NOMO-1 treated with DMSO at 0.1 percent for 48 hours (cell line): ENCODE measurements at regions not wholly inside any gene's neighbourhood (a gene's known extent, or its start where the extent isn't known, plus 50 kb on each side); places are given as distances from the start of the nearest gene placed in this dataset.
"Not testable (repeated sequence)": the region's sequence is repeated elsewhere in the genome, so short reads cannot be mapped to it uniquely, and the experiment has no call there.

Experiments
- DNase-seq: peaks from one replicate; lab custom pipeline; 2025; ENCODE audit not compliant: unreplicated experiment; lab: John Stamatoyannopoulos, UW

GRCh38 chr3:132084982-132085381, 50.2 kb upstream of the CPNE4 start:
- DNase-seq = no peak

DNA sequence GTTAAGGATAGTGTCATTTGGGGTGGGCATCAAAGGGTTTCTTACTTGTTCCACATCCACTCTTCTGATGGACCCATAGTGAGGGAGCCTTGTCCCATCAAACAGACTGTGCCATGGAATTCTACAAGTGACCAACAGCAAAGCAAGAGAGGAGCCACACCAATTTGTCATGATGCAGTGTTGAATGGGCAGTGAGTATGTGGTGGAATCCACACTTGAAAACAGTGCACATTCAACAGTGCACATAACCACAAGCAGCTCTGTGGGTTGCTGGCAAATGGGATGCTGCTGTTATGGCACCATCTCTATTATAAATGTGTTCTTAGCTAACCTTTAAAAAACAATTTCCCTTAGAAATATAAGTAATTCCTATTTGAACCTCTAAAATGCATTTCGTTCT, 52.5 kb upstream of the CPNE4 start:
- no peak for DNase-seq

DNA sequence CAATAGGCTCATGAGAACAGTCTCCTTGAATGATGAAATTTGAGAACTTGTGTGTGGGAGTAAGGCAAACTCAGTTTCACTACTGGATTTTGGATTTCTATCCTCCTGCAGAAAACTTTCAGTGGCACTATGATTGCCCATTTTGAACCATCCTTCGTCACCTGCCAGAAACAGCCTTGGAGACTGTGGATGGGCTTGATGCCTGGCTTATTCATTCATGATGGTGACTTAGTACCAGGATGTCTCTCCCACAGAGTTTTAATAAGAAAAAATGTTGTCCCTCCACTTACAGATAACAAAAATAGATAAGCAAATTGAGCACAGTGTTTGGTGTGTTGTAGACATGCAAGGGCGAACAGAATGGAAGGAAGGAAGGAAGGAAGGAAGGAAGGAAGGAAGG, 53.5 kb upstream of the CPNE4 start:
- no peak for DNase-seq

DNA sequence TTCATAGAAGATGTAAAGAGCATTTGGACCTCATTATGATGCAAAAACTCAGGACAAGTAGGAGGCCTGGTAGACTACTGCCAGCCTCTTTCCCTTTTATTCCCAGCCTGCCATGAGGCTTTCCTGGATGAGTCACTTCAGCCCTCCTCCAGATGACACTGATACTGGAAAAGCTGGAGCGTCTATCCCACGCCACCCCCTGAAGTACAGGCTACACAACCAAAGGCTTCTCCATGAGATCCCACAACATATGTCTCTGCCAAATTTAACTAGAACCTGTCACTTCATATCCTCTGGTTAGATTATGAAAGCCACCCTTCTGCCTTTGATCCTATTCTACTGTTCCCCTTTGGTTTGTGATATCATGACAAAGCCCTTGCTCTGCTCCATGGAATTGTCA, 56.1 kb upstream of the CPNE4 start:
- no peak for DNase-seq

DNA sequence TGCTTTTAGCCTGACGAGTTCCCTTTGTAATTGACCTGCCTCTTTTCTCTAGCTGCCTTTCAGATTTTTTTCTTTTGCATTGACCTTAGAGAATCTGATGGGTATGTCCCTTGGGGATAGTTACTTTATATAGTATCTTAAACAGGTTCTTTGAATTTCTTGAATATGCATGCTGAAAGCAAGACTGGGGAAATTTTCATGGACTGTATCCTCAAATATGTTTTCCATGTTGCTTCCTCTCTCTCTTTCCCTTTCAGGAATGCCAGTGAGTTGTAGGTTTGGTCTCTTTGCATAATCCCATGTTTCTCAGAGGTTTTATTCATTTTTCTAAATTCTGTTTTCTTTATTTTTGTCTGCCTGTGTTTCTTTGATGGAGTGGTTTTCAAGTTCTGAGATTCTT, 81.8 kb upstream of the CPNE4 start:
- no peak for DNase-seq

DNA sequence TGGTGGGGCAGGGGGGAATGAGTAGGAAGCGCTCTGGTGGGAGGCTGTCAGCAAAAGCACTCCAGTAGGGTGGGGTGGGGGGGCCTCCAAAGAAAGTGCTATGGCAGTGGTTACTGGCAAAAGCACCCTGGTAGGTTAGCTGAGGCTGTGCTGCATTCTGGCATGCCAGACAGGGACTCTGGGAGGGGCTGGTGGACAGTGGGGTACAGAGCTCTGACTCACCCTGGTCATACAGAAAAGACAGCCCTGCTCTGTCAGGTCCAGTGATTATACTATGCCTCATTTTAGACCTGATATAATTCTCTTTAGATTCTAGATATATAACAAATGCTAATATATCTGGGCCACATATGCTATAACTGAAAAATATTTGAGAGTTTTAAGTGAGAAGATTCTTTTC, 82.8 kb upstream of the CPNE4 start:
- no peak for DNase-seq

DNA sequence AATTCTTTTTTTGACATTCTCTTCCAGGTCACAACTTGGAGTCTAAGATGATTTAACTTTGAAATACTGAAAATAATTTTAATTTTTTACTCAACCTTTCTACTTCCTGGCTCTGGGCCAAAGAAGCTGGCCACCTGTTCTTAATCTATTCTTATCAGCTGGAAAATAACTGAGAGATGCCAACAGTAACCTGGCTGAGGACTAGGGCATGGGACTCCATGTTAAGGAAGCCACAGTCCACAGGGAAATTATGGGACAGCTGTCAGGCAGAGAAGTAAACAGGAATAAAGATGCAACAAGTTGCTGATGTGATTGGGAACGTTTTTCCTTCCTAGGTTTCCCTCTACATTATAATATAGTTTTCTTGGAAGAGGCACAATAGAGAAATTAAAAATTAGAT, 84.7 kb upstream of the CPNE4 start:
- no peak for DNase-seq

DNA sequence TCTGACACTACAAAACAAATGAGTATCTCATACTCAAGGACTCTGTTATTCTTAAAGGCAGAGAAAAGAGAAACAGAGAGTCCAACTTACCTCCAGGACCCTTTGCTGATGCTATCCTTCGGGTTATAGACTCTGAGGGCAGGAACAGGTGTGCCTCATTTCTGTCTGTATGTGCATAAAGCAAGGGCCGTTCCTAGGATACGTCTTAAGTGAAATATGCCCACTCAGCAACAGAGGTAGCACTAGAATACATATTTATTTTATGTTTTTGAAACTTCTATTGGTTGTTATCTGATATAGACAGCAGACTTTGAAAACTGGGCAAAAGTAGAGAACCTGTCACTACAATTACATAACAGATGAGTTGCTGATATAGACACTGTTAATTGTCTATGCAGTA, 89.3 kb upstream of the CPNE4 start:
- DNase-seq = no peak

GRCh38 chr3:132124651-132125284, 90.0 kb upstream of the CPNE4 start:
- no peak for DNase-seq

- DNase-seq = no peak
These were observed 99.8 kb upstream of the CPNE4 start for GRCh38 chr3:132134611-132135010.

GRCh38 chr3:132135628-132136333, 101.0 kb upstream of the CPNE4 start:
- no peak for DNase-seq

GRCh38 chr3:132136334-132136716, 101.5 kb upstream of the CPNE4 start:
- no peak for DNase-seq

DNA sequence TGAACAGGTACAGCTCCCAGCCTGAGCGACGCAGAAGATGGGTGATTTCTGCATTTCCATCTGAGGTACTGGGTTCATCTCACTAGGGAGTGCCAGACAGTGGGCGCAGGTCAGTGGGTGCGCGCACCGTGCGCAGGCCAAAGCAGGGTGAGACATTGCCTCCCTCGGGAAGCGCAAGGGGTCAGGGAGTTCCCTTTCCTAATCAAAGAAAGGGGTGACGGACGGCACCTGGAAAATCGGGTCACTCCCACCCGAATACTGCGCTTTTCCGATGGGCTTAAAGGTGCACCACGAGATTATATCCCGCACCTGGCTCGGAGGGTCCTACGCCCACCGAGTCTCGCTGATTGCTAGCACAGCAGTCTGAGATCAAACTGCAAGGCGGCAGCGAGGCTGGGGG, 102.1 kb upstream of the CPNE4 start:
- DNase-seq = not testable (repeated sequence)

GRCh38 chr3:132145833-132146232, 111.0 kb upstream of the CPNE4 start:
- DNase-seq = no peak

GRCh38 chr3:132154619-132155018, 119.8 kb upstream of the CPNE4 start:
- DNase-seq = no peak

- no peak for DNase-seq
These were observed 124.3 kb upstream of the CPNE4 start for GRCh38 chr3:132159145-132159544.

GRCh38 chr3:132160198-132160597, 125.4 kb upstream of the CPNE4 start:
- DNase-seq = no peak

GRCh38 chr3:132161608-132162007, 126.8 kb upstream of the CPNE4 start:
- no peak for DNase-seq

DNA sequence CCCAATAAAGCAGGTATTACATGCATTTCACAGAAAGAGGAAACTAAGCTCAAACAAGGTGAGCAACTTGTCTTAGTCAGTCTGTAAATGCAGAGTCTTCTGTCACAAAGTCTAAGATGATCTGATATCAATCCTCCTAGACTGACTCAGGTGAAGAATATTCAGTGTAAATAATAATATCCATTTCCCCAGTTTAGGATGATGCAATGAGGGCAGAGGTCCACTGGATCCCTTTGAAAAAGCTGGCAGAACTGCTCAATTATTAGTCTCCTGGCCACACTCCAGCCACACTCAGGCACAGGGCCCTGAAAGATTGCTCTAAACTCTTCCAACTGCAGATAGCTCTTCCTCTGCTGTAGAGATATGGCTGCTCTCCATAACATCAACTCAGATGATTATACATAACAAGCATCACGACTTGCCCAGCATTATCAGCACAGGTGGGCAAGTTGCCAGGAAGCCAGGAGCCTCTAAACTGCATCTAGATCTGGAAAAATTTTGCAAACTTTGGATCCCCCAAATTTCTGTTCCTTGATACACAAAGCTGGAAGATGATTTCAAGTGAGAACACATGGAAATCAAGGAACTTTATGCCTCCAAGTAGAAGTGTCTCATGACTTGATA, 129.8 kb upstream of the CPNE4 start:
- no peak for DNase-seq

GRCh38 chr3:132167870-132168269, 133.1 kb upstream of the CPNE4 start:
- no peak for DNase-seq

- no peak for DNase-seq
These were observed 139.7 kb upstream of the CPNE4 start for GRCh38 chr3:132174500-132174899.

DNA sequence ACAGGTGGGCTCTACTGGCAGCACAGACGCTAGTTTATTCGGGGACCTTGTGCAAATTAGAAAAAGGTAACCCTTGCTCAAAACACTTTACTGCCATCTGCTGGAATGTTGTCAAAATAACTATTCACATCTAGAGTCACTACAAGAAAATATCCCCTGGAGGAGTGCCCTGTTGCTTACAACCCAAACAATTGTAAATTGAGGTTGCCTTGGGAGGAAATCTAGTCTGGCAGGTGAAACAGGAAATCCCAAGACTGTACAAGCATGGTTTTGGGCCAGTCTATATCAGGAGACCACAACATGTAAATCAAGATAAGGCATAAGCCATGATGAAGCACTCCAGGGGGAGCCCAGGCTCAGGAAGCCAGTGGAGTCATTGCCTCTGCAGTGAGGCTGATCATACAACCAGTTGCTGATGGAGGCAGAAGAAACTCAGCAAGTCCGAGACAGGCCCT, 136.8 kb upstream of the ACP3 start:
- peak; percentile 77 for DNase-seq
